HEK293T (cell line): ENCODE measurements at regions not wholly inside any gene's neighbourhood (a gene's known extent, or its start where the extent isn't known, plus 50 kb on each side); places are given as distances from the start of the nearest gene placed in this dataset.
"Not testable (repeated sequence)": the region's sequence is repeated elsewhere in the genome, so short reads cannot be mapped to it uniquely, and the experiment has no call there.

ENCODE experiments used
- CTCF ChIA-PET: fragments of 350-600 bp; formaldehyde crosslinking; extraction: SDS; loops from one replicate; lab custom pipeline; 2021; ENCODE audit warnings: antibody characterized with exemption, inconsistent platforms; lab: Yijun Ruan, JAX
- POLR2A ChIA-PET: fragments of 350-600 bp; formaldehyde crosslinking; extraction: SDS; loops from one replicate; lab custom pipeline; 2020; ENCODE audit warnings: antibody characterized with exemption, inconsistent platforms; lab: Yijun Ruan, JAX
- DNase-seq: peaks from one replicate; pipeline ENCODE4 v3.0.0; 2012; ENCODE audit warnings: mixed read lengths; ENCODE audit errors: extremely low spot score
- ARNT ChIP-seq: fragments of 450-650 bp; IDR thresholded peaks from 2 replicates; pipeline ENCODE4 v1.6.1; 2017; ENCODE audit warnings: mild to moderate bottlenecking
- BHLHE40 ChIP-seq: fragments of 450-650 bp; IDR thresholded peaks from 2 replicates; pipeline ENCODE4 v1.6.1; 2016; ENCODE audit warnings: mild to moderate bottlenecking, moderate library complexity, borderline replicate concordance
- CTBP1 ChIP-seq: fragments of 450-650 bp; IDR thresholded peaks from 2 replicates; pipeline ENCODE4 v1.6.1; 2016; ENCODE audit warnings: borderline replicate concordance
- ELF4 ChIP-seq: fragments of 450-650 bp; IDR thresholded peaks from 2 replicates; pipeline ENCODE4 v1.6.1; 2017; ENCODE audit warnings: antibody characterized with exemption
- FOXA1 ChIP-seq: fragments of 450-650 bp; IDR thresholded peaks from 2 replicates; pipeline ENCODE4 v1.6.1; 2016; ENCODE audit warnings: mild to moderate bottlenecking
- FOXK2 ChIP-seq: fragments of 450-650 bp; IDR thresholded peaks from 2 replicates; pipeline ENCODE4 v1.6.1; 2016; ENCODE audit warnings: mild to moderate bottlenecking
- FOXM1 ChIP-seq: fragments of 450-650 bp; IDR thresholded peaks from 2 replicates; pipeline ENCODE4 v1.6.1; 2017; ENCODE audit warnings: mild to moderate bottlenecking, borderline replicate concordance
- HDGF ChIP-seq: fragments of 450-650 bp; IDR thresholded peaks from 2 replicates; pipeline ENCODE4 v1.6.1; 2017; ENCODE audit warnings: antibody characterized with exemption, borderline replicate concordance
- L3MBTL2 ChIP-seq: fragments of 450-650 bp; conservative IDR thresholded peaks from 2 replicates; pipeline ENCODE4 v1.6.1; 2016; ENCODE audit warnings: mild to moderate bottlenecking
- LEF1 ChIP-seq: fragments of 450-650 bp; IDR thresholded peaks from 2 replicates; pipeline ENCODE4 v1.6.1; 2017; ENCODE audit warnings: mild to moderate bottlenecking, borderline replicate concordance
- NFRKB ChIP-seq: fragments of 450-650 bp; IDR thresholded peaks from 2 replicates; pipeline ENCODE4 v1.6.1; 2016; ENCODE audit warnings: mild to moderate bottlenecking, moderate library complexity
- PKNOX1 ChIP-seq: fragments of 450-650 bp; IDR thresholded peaks from 2 replicates; pipeline ENCODE4 v1.6.1; 2016
- SP1 ChIP-seq: fragments of 450-650 bp; IDR thresholded peaks from 2 replicates; pipeline ENCODE4 v1.6.1; 2017
- SUZ12 ChIP-seq: fragments of 450-650 bp; IDR thresholded peaks from 2 replicates; pipeline ENCODE4 v1.6.1; 2016; ENCODE audit warnings: mild to moderate bottlenecking
- TARDBP ChIP-seq: fragments of 450-650 bp; IDR thresholded peaks from 2 replicates; pipeline ENCODE4 v1.6.1; 2016
- ZNF384 ChIP-seq: fragments of 450-650 bp; IDR thresholded peaks from 2 replicates; pipeline ENCODE4 v1.6.1; 2016

DNA sequence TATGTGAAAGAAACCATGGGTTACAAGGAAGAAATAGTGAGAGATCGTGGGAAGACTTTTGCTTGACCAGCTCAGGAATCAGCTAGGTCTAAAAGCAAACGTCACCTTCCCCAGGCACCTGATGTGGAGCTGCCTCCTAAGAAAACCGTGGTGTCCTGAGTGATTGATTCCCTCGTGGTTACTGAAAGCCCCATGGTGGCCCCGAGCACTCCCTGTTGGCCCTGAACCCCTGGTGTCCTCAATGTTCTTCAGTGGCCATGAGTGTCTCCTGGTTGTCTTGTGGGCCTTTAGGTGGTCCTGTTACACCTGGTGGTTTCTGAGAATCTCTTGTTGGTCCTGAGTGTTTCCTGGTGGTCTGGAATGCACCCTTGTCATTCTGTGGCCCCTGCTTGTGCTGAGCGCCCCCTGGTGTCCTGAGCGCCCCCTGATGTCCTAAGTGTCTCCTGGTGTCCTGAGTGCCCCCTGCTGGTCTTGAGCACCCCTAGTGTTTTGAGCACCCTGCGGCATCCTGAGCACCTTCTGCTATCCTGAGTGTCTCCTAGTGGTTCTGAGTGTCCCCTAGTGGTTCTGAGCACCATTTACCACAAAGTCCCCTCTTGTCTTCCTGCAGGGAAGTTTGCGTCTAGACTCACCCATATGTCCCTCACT is 518.7 kb downstream of the TMEM121 start:
- CTCF ChIA-PET = no interaction called here
- TF ChIP-seq SUZ12 = no peak
- TF ChIP-seq PKNOX1 = no peak
- TF ChIP-seq HDGF = no peak
- no peak for TF ChIP-seq FOXM1
- POLR2A ChIA-PET = no interaction called here
- peak; percentile 9 for DNase-seq

- CTCF ChIA-PET = no interaction called here
- TF ChIP-seq FOXM1 = no peak
- no peak for TF ChIP-seq ARNT
- POLR2A ChIA-PET = no interaction called here
- no peak for DNase-seq
Observed at GRCh38 chr14:106051796-106052195, 525.4 kb downstream of the TMEM121 start.

DNA sequence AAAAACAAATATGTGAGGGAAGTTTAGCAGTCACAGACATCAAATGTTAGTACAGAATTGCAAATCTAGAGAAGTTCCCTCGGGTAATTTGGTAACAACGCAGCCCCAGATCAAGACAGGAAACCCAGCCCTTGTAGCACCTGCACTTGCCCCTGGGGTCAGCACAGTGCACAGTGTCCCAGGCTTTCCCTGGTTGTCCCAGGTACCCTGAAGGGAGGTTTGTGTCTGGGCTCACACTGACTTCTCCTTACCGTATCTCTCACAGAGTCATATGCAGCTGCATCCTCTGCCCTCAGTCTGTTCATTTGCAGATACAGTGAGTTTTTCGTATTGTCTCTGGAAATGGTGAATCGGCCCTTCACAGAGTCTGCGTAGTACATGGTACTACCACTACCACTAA is 528.9 kb downstream of the TMEM121 start:
- POLR2A ChIA-PET = no interaction called here
- no peak for DNase-seq
- CTCF ChIA-PET = no interaction called here

DNA sequence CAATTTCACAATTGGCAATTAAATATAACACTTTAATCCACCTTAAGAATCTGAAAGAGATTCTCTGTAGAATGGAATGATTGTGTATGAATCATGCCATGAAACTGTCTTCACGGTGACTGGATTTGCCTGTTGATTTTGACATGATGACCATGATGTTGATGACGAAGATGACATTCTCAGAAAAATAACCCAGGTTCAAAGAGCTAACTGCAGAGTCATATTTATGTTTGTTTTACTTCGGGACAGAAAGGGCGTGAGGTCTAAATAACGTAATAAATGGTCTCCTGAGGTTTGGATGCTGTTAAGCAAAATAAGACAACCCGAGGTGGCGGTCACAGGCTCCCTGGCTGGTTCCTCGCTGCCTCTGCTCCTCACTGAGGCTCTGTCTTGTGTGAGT is 532.0 kb downstream of the TMEM121 start:
- TF ChIP-seq BHLHE40 = no peak
- TF ChIP-seq LEF1 = no peak
- TF ChIP-seq HDGF = no peak
- no peak for TF ChIP-seq FOXK2
- POLR2A ChIA-PET = no interaction called here
- CTCF ChIA-PET = no interaction called here
- no peak for DNase-seq

More for the DNA sequence above, 528.9 kb downstream of the TMEM121 start:
- TF ChIP-seq CTBP1 = no peak
- TF ChIP-seq FOXM1 = no peak
- no peak for TF ChIP-seq LEF1
- no peak for TF ChIP-seq PKNOX1
- no peak for TF ChIP-seq BHLHE40
- TF ChIP-seq ELF4 = no peak
- TF ChIP-seq HDGF = no peak
- TF ChIP-seq SP1 = no peak
- no peak for TF ChIP-seq NFRKB
- TF ChIP-seq SUZ12 = no peak
- no peak for TF ChIP-seq ZNF384
- no peak for TF ChIP-seq ARNT
- TF ChIP-seq TARDBP = no peak

DNA sequence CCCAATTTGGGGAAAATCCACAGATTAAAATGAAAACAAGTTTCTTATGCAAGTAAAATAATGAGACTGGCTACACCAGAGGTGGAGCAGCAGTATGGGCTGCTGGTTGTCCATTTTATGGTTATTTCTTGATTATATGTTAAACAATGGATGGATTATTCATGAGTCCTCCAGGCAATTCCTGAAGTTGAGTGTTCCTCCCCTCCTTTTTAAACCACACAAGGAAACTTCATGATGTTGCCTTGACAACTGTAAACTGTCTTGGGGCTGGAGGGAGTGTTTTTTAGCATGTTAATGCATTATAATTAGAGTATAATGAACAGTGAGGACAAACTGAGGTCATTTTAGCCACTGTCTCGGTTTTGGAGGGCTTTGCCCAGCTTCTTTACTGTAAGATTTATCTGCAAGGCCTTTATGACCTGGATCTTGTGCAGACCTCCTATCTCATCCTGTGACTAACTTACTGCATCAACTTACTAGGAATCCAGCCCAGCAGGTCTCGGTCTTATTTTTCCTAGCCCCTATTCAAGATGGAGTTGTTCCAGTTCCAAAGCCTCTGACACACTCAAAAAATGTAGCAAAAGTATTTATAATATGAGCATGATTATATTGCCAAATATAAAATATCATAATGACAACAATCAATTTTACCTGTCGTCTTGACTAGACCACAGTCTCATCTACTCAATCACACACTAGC is 534.0 kb downstream of the TMEM121 start:
- POLR2A ChIA-PET = no interaction called here
- CTCF ChIA-PET = no interaction called here
- TF ChIP-seq ARNT = no peak
- TF ChIP-seq L3MBTL2 = no peak
- TF ChIP-seq SUZ12 = no peak
- no peak for TF ChIP-seq ZNF384
- TF ChIP-seq LEF1 = no peak
- TF ChIP-seq FOXK2 = no peak
- TF ChIP-seq SP1 = no peak
- TF ChIP-seq PKNOX1 = no peak
- TF ChIP-seq TARDBP = no peak
- TF ChIP-seq ELF4 = no peak
- TF ChIP-seq CTBP1 = no peak
- no peak for TF ChIP-seq BHLHE40
- no peak for TF ChIP-seq NFRKB
- TF ChIP-seq HDGF = no peak
- no peak for TF ChIP-seq FOXM1
- no peak for TF ChIP-seq FOXA1

GRCh38 chr14:106061877-106062500 is 535.6 kb downstream of the TMEM121 start:
- POLR2A ChIA-PET, DNase-seq, CTCF ChIA-PET: not testable (repeated sequence)

More for the DNA sequence above, 534.0 kb downstream of the TMEM121 start:
- no peak for DNase-seq

DNA sequence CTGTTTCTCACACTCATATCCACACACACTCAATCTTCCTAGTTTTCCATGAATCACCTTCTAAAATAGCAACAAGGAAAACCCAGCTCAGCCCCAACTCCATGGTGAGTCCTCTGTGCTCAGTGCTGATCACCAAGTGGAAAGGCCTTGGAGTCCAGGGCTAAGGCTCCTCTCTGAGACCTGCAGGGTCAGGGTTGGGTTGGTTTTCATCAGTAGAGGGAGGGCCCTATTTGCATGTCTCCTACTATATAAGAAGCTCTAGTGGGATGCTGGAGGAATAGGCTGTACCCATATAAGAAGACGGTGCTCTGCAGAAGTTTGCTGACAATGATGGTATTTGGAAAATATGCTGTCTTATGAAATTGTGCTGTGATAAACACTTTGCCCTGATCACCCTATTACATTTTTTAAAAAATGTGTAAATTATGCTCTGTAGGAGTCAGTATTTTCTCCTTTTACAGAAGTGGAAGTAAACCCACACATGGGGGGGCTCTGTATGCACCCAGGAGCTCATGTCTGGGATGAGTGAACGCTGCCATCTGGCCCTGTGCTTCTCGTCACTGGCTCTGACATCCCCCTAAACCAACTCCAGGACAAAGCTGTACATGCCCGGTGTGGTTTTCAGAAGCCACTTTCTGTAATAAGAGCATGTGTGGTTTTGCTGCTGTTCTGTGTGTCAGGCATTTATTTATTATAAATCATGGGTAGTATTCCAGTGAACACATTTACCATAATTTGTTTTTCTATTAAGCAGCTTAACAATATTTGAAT is 536.3 kb downstream of the TMEM121 start:
- POLR2A ChIA-PET = no interaction called here
- TF ChIP-seq L3MBTL2 = no peak
- no peak for TF ChIP-seq PKNOX1
- TF ChIP-seq ZNF384 = no peak
- TF ChIP-seq HDGF = no peak
- no peak for TF ChIP-seq ELF4
- no peak for TF ChIP-seq NFRKB
- no peak for TF ChIP-seq LEF1
- TF ChIP-seq TARDBP = no peak
- no peak for TF ChIP-seq FOXK2
- TF ChIP-seq CTBP1 = no peak
- TF ChIP-seq ARNT = no peak
- no peak for TF ChIP-seq SUZ12
- no peak for TF ChIP-seq BHLHE40
- CTCF ChIA-PET = no interaction called here
- no peak for DNase-seq
